Hepatocyte (in vitro differentiated cells): ENCODE measurements at regions not wholly inside any gene's neighbourhood (a gene's known extent, or its start where the extent isn't known, plus 50 kb on each side); places are given as distances from the start of the nearest gene placed in this dataset.

Experiments
- EZH2phosphoT487 ChIP-seq: fragments of 200-600 bp; sonication (generic); IDR thresholded peaks from one replicate; pipeline ENCODE4 v1.6.1; 2018; ENCODE audit warnings: antibody characterized with exemption, mild to moderate bottlenecking, low read depth, moderate library complexity; ENCODE audit not compliant: unreplicated experiment, severe bottlenecking
- TF ChIP-seq, protein P1 (sequence below): fragments of 200-600 bp; sonication (generic); IDR thresholded peaks from 2 replicates; pipeline ENCODE4 v1.5.1; 2016; ENCODE audit warnings: antibody characterized with exemption, mild to moderate bottlenecking; ENCODE audit not compliant: poor library complexity

DNA sequence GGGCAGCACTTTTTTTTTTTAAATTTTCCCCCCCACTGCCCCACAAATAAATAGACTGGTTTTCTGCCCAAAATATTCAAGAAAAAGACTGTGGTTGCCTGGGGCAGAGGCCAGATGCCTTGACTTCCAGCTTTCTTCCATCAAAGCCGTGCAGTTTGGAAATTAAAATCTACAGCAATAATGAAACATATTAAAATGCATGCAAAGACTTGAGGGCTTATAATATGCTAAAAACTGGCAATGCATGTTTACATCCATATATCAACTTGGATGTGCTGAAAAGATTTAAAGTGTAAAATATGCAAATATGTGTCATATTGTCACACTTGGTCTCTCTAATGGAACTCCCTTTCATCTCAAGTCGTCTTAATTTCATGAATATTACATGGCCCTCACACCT, 2036.2 kb upstream of the PIK3C3 start:
- TF ChIP-seq, protein P1, sequence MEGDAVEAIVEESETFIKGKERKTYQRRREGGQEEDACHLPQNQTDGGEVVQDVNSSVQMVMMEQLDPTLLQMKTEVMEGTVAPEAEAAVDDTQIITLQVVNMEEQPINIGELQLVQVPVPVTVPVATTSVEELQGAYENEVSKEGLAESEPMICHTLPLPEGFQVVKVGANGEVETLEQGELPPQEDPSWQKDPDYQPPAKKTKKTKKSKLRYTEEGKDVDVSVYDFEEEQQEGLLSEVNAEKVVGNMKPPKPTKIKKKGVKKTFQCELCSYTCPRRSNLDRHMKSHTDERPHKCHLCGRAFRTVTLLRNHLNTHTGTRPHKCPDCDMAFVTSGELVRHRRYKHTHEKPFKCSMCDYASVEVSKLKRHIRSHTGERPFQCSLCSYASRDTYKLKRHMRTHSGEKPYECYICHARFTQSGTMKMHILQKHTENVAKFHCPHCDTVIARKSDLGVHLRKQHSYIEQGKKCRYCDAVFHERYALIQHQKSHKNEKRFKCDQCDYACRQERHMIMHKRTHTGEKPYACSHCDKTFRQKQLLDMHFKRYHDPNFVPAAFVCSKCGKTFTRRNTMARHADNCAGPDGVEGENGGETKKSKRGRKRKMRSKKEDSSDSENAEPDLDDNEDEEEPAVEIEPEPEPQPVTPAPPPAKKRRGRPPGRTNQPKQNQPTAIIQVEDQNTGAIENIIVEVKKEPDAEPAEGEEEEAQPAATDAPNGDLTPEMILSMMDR = no peak
- no peak for TF ChIP-seq EZH2phosphoT487
